K562 (cell line): ENCODE measurements at regions not wholly inside any gene's neighbourhood (a gene's known extent, or its start where the extent isn't known, plus 50 kb on each side); places are given as distances from the start of the nearest gene placed in this dataset.

Source experiments
- ATAC-seq: fragments of 200-7000 bp; cut with Tn5 transposase; 3 replicates; pipeline ENCODE4 v1.9.1; 2020; ENCODE audit warnings: moderate library complexity
- BruUV-seq: library from RNA; stranded (reverse); fragments of 400-500 nt; replicated peaks from 2 replicates; lab custom pipeline; 2021; lab: Mats Ljungman, UMichigan
- CTCF ChIA-PET: fragments of 300-600 bp; formaldehyde crosslinking; extraction: SDS; loops from one replicate; lab custom pipeline; 2021; ENCODE audit warnings: low intra/inter-chr PET ratio; lab: Yijun Ruan, JAX
- POLR2A ChIA-PET: fragments of 300-600, 350-650 bp; sonication (Branson Sonifier 250); formaldehyde crosslinking; extraction: SDS; loops from one replicate; lab custom pipeline; 2021; ENCODE audit warnings: antibody characterized with exemption, inconsistent platforms; lab: Yijun Ruan, JAX
- DNase-seq, 4 experiments: peaks; one replicate each; pipeline versions ENCODE4 v3.0.0 to v3.0.0-alpha.2; 2011 to 2018; ENCODE audit warnings: low spot score in 3 of 4, mixed read lengths in 3 of 4; ENCODE audit errors: extremely low read depth in 1 of 4
- FAIRE-seq: peaks from 2 replicates; lab custom pipeline; 2011; peaks lifted over from hg19 to GRCh38; lab: Jason Lieb, UNC
- H2AFZ ChIP-seq: 2 replicates; pipeline ENCODE4 v1.6.0; 2011; ENCODE audit warnings: low read depth, low read length, control low read depth, inconsistent platforms
- H3K27ac ChIP-seq: fragments of 200-600 bp; 3 replicates; pipeline ENCODE4 v1.8.0; 2011; ENCODE audit warnings: low read depth, mild to moderate bottlenecking, control low read depth, inconsistent platforms, low read length, moderate library complexity, mixed read lengths; ENCODE audit errors: extremely low read depth
- H3K27me3 ChIP-seq, 2 experiments: fragments of 300-600 bp in 1 of 2; 2 replicates in 1 of 2; 3 replicates in 1 of 2; pipeline versions ENCODE4 v1.6.0 to v1.8.0; 2011; ENCODE audit warnings: inconsistent platforms in 2 of 2, low read length in 2 of 2, mild to moderate bottlenecking in 1 of 2, mixed read lengths in 1 of 2, moderate library complexity in 1 of 2; ENCODE audit not compliant: control insufficient read depth in 2 of 2, insufficient read depth in 2 of 2
- H3K36me3 ChIP-seq: fragments of 300-600 bp; 3 replicates; pipeline ENCODE4 v1.8.0; 2011; ENCODE audit warnings: mild to moderate bottlenecking, low read length, inconsistent platforms; ENCODE audit not compliant: control insufficient read depth, insufficient read depth
- H3K4me1 ChIP-seq, 2 experiments: fragments of 200-600 bp in 1 of 2; replicated peaks in 1 of 2; 2 replicates in 1 of 2; 3 replicates in 1 of 2; pipeline versions ENCODE4 v1.5.1 to v1.8.0; 2011; ENCODE audit warnings: inconsistent platforms in 2 of 2, low read length in 2 of 2, mild to moderate bottlenecking in 1 of 2, mixed read lengths in 1 of 2, moderate library complexity in 1 of 2; ENCODE audit not compliant: control insufficient read depth in 2 of 2, insufficient read depth in 2 of 2
- H3K4me2 ChIP-seq: 2 replicates; pipeline ENCODE4 v1.6.1; 2011; ENCODE audit warnings: low read length, control low read depth, inconsistent platforms, mixed read lengths; ENCODE audit not compliant: insufficient read depth
- H3K4me3 ChIP-seq: fragments of 200-600 bp; sonication (generic), shearing (Covaris generic); 2 replicates; pipeline ENCODE4 v1.5.1; 2016; ENCODE audit warnings: control low read depth, inconsistent platforms
- H3K79me2 ChIP-seq: fragments of 200-600 bp; 3 replicates; pipeline ENCODE4 v1.8.0; 2011; ENCODE audit warnings: low read length, inconsistent platforms; ENCODE audit not compliant: control insufficient read depth, insufficient read depth
- H3K9ac ChIP-seq, 2 experiments: 2 replicates each; pipeline versions ENCODE4 v1.6.0 to v1.6.1; 2011; ENCODE audit warnings: low read depth in 2 of 2, low read length in 2 of 2, control low read depth in 1 of 2, inconsistent platforms in 1 of 2, mild to moderate bottlenecking in 1 of 2, mixed read lengths in 1 of 2; ENCODE audit not compliant: insufficient read depth in 1 of 2
- H3K9me1 ChIP-seq: one replicate; pipeline ENCODE4 v1.6.0; 2011; ENCODE audit warnings: inconsistent platforms, mild to moderate bottlenecking, low read length, moderate library complexity; ENCODE audit not compliant: control insufficient read depth, insufficient read depth
- H3K9me3 ChIP-seq: replicated peaks from 2 replicates; pipeline ENCODE4 v1.5.1; 2011; ENCODE audit warnings: low read depth, low read length, inconsistent platforms; ENCODE audit not compliant: control insufficient read depth, insufficient read depth
- H4K20me1 ChIP-seq: replicated peaks from 2 replicates; pipeline ENCODE4 v1.6.1; 2011; ENCODE audit warnings: low read length, inconsistent platforms, mixed read lengths; ENCODE audit not compliant: control insufficient read depth, insufficient read depth
- CAMTA2 ChIP-seq: fragments of 250-450 bp; sonication (Bioruptor Pico); conservative IDR thresholded peaks from 2 replicates; pipeline ENCODE4 v1.5.1; 2022
- CHD4 ChIP-seq: fragments of 200-600 bp; sonication (generic); IDR thresholded peaks from 3 replicates; pipeline ENCODE4 v1.6.1; 2012; ENCODE audit warnings: low read depth, mild to moderate bottlenecking, mixed read lengths, low read length, inconsistent platforms; ENCODE audit not compliant: insufficient read depth, insufficient replicate concordance, poor library complexity, severe bottlenecking
- ERF ChIP-seq: fragments of 450-650 bp; formaldehyde crosslinking; IDR thresholded peaks from 2 replicates; pipeline ENCODE4 v1.4.0; 2020; ENCODE audit warnings: mild to moderate bottlenecking, mixed read lengths
- ESRRA ChIP-seq: fragments of 450-650 bp; IDR thresholded peaks from 2 replicates; pipeline ENCODE4 v1.6.1; 2014; ENCODE audit warnings: low read depth, mild to moderate bottlenecking, moderate library complexity, borderline replicate concordance
- ETV1 ChIP-seq: fragments of 450-650 bp; conservative IDR thresholded peaks from 2 replicates; pipeline ENCODE4 v1.6.1; 2016; ENCODE audit warnings: missing genetic modification characterization, control low read depth, low read depth, missing compliant biosample characterization
- HDAC1 ChIP-seq, 2 experiments: fragments of 450-650 bp; IDR thresholded peaks; 2 replicates each; pipeline ENCODE4 v1.6.1; 2016 to 2017; ENCODE audit warnings: inconsistent platforms in 1 of 2, mild to moderate bottlenecking in 1 of 2, moderate library complexity in 1 of 2
- HLTF ChIP-seq: fragments of 450-650 bp; IDR thresholded peaks from 2 replicates; pipeline ENCODE4 v1.6.1; 2016
- KAT8 ChIP-seq: fragments of 450-650 bp; IDR thresholded peaks from 2 replicates; pipeline ENCODE4 v1.6.1; 2016; ENCODE audit warnings: low read depth, mild to moderate bottlenecking
- KLF13 ChIP-seq: fragments of 450-650 bp; IDR thresholded peaks from 2 replicates; pipeline ENCODE4 v1.6.1; 2016; ENCODE audit warnings: missing genetic modification characterization, low read depth, mild to moderate bottlenecking, missing compliant biosample characterization, moderate library complexity, borderline replicate concordance
- POLR2A ChIP-seq: fragments of 450-650 bp; conservative IDR thresholded peaks from 2 replicates; pipeline ENCODE4 v1.6.1; 2016
- POU5F1 ChIP-seq: fragments of 150-350 bp; IDR thresholded peaks from 2 replicates; pipeline ENCODE4 v1.6.1; 2014; ENCODE audit warnings: borderline replicate concordance, low read length, low read depth, mild to moderate bottlenecking; ENCODE audit not compliant: partially characterized antibody
- SAFB ChIP-seq: fragments of 200-400 bp; formaldehyde crosslinking; IDR thresholded peaks from 2 replicates; pipeline ENCODE4 v1.6.1; 2017; ENCODE audit warnings: low read depth, low read length, borderline replicate concordance
- TAF7 ChIP-seq: fragments of 450-650 bp; IDR thresholded peaks from 2 replicates; pipeline ENCODE4 v1.6.1; 2016; ENCODE audit warnings: missing genetic modification characterization, missing compliant biosample characterization
- ZBED1 ChIP-seq: IDR thresholded peaks from 2 replicates; pipeline ENCODE4 v1.6.1; 2014
- ZNF175 ChIP-seq: fragments of 200-800 bp; sonication (Bioruptor generic); IDR thresholded peaks from 2 replicates; pipeline ENCODE4 v1.6.1; 2016; ENCODE audit warnings: low read depth, mild to moderate bottlenecking, missing genetic modification characterization, missing compliant biosample characterization
- ZNF253 ChIP-seq: fragments of 250-450 bp; sonication (Bioruptor Pico); conservative IDR thresholded peaks from 2 replicates; pipeline ENCODE4 v1.6.1; 2021; ENCODE audit warnings: mild to moderate bottlenecking
- ZNF384 ChIP-seq: IDR thresholded peaks from 2 replicates; pipeline ENCODE4 v1.6.1; 2012; ENCODE audit warnings: low read depth, low read length, improper control_type of control experiment
- WGBS: fragments of 100-300 bp; shearing (Covaris generic); methylation state at CpG from one replicate; pipeline ENCODE4 v1.1.6; 2016; ENCODE audit warnings: low coverage, mixed read lengths; ENCODE audit not compliant: insufficient coverage; ENCODE audit errors: missing lambda C conversion rate; 5-methylcytosine and 5-hydroxymethylcytosine counted together
- in situ Hi-C: fragments of 300-500 bp; cut with MboI; formaldehyde crosslinking; loops from 4 replicates; pipeline ENCODE4 v1.15.0; 2018; ENCODE audit warnings: inconsistent platforms, mixed read lengths
- intact Hi-C: fragments of 100-400 bp; cut with micrococcal nuclease; formaldehyde crosslinking; loops from 2 replicates; pipeline ENCODE4 v1.14.2; 2022
- TF ChIP-seq, protein P1 (sequence below): fragments of 250-450 bp; sonication (Bioruptor Pico); IDR thresholded peaks from 2 replicates; pipeline ENCODE4 v1.4.0; 2020
- TF ChIP-seq, protein P2 (sequence below): fragments of 450-650 bp; formaldehyde crosslinking; IDR thresholded peaks from 2 replicates; pipeline ENCODE4 v1.4.0; 2020; ENCODE audit warnings: mild to moderate bottlenecking, moderate library complexity

DNA sequence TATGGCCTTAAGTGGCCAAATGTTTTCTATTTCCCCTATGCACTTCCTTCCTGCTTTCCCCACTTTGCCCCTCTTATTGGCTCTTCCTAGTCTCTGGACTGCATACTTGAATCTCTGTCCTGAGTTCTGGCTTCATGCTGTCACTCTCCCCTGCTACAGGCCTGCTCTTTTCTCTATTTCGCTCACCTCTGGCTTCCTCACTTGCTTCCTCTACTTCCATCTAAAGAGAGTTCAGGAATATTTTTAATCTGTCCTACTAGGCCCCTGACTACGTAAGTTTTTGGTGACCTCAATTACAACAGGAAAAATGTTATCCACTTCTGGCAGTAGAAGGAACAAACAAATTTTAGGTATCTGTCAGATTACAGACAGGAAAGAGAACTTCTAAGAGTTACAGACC is 65.7 kb upstream of the WDR17 start:
- POLR2A ChIA-PET = no interaction called here
- no TSS peak for BruUV-seq
- DNase-seq (no peak), ATAC-seq (no peak)
- CTCF ChIA-PET = no interaction called here
- intact Hi-C loops = no loop called here
- 0% methylated on average over 2 of the region's 2 CpGs for WGBS
- H2AFZ ChIP-seq = no peak overlapping the region
- TF ChIP-seq ESRRA = no peak
- no peak for TF ChIP-seq POLR2A
- TF ChIP-seq ETV1 = no peak
- no peak for TF ChIP-seq ZNF384
- TF ChIP-seq ERF (CRISPR knock-in tag) = no peak
- TF ChIP-seq CHD4 = no peak
- TF ChIP-seq ZNF253 (CRISPR knock-in tag) = no peak
- no peak for TF ChIP-seq SAFB
- no peak for TF ChIP-seq KLF13
- TF ChIP-seq POU5F1 = no peak
- TF ChIP-seq, protein P1, sequence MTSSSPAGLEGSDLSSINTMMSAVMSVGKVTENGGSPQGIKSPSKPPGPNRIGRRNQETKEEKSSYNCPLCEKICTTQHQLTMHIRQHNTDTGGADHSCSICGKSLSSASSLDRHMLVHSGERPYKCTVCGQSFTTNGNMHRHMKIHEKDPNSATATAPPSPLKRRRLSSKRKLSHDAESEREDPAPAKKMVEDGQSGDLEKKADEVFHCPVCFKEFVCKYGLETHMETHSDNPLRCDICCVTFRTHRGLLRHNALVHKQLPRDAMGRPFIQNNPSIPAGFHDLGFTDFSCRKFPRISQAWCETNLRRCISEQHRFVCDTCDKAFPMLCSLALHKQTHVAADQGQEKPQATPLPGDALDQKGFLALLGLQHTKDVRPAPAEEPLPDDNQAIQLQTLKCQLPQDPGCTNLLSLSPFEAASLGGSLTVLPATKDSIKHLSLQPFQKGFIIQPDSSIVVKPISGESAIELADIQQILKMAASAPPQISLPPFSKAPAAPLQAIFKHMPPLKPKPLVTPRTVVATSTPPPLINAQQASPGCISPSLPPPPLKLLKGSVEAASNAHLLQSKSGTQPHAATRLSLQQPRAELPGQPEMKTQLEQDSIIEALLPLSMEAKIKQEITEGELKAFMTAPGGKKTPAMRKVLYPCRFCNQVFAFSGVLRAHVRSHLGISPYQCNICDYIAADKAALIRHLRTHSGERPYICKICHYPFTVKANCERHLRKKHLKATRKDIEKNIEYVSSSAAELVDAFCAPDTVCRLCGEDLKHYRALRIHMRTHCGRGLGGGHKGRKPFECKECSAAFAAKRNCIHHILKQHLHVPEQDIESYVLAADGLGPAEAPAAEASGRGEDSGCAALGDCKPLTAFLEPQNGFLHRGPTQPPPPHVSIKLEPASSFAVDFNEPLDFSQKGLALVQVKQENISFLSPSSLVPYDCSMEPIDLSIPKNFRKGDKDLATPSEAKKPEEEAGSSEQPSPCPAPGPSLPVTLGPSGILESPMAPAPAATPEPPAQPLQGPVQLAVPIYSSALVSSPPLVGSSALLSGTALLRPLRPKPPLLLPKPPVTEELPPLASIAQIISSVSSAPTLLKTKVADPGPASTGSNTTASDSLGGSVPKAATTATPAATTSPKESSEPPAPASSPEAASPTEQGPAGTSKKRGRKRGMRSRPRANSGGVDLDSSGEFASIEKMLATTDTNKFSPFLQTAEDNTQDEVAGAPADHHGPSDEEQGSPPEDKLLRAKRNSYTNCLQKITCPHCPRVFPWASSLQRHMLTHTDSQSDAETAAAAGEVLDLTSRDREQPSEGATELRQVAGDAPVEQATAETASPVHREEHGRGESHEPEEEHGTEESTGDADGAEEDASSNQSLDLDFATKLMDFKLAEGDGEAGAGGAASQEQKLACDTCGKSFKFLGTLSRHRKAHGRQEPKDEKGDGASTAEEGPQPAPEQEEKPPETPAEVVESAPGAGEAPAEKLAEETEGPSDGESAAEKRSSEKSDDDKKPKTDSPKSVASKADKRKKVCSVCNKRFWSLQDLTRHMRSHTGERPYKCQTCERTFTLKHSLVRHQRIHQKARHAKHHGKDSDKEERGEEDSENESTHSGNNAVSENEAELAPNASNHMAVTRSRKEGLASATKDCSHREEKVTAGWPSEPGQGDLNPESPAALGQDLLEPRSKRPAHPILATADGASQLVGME (CRISPR knock-in tag) = no peak
- TF ChIP-seq, protein P2, sequence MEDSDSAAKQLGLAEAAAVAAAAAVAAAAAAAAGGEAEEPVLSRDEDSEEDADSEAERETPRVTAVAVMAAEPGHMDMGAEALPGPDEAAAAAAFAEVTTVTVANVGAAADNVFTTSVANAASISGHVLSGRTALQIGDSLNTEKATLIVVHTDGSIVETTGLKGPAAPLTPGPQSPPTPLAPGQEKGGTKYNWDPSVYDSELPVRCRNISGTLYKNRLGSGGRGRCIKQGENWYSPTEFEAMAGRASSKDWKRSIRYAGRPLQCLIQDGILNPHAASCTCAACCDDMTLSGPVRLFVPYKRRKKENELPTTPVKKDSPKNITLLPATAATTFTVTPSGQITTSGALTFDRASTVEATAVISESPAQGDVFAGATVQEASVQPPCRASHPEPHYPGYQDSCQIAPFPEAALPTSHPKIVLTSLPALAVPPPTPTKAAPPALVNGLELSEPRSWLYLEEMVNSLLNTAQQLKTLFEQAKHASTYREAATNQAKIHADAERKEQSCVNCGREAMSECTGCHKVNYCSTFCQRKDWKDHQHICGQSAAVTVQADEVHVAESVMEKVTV (CRISPR knock-in tag) = no peak
- no peak for TF ChIP-seq HLTF
- TF ChIP-seq ZNF175 (CRISPR knock-in tag) = no peak
- no peak for TF ChIP-seq ZBED1
- TF ChIP-seq CAMTA2 (CRISPR knock-in tag) = no peak
- TF ChIP-seq TAF7 (tag) = no peak
- no peak for TF ChIP-seq HDAC1 (IDR thresholded peaks at IDR 0.05)
- no peak for TF ChIP-seq KAT8
- TF ChIP-seq, all 486 proteins: peak for 0
- Histone ChIP-seq H3K36me3 (no peaks in the 10 kb centered on the region), H3K9me3 (no peaks in the 10 kb centered on the region), H3K4me2 (no peak overlapping the region), H4K20me1 (no peaks in the 10 kb centered on the region), H3K4me1 (no peaks in the 10 kb centered on the region), H3K9me1 (no peaks in the 10 kb centered on the region), H3K27ac (no peak overlapping the region), H3K27me3 (no peaks in the 10 kb centered on the region), H3K4me3 (no peak overlapping the region), H3K79me2 (no peaks in the 10 kb centered on the region), H3K9ac (no peak overlapping the region)
- no peak for FAIRE-seq
- in situ Hi-C loops = no loop called here
